SK-N-MC (cell line): ENCODE measurements at regions not wholly inside any gene's neighbourhood (a gene's known extent, or its start where the extent isn't known, plus 50 kb on each side); places are given as distances from the start of the nearest gene placed in this dataset.

ENCODE experiments used
- EZH2 ChIP-seq: fragments of 200-600 bp; sonication (generic); IDR thresholded peaks from one replicate; pipeline ENCODE4 v1.6.1; 2017; ENCODE audit warnings: antibody characterized with exemption
- FOXP2 ChIP-seq: optimal IDR thresholded peaks from 2 replicates; pipeline ENCODE3; 2011; ENCODE audit warnings: mild to moderate bottlenecking, moderate library complexity; ENCODE audit not compliant: insufficient read depth; ENCODE audit errors: extremely low read length, control extremely low read depth
- POLR2AphosphoS5 ChIP-seq: IDR thresholded peaks from 2 replicates; pipeline ENCODE4 v1.6.1; 2012; ENCODE audit warnings: mild to moderate bottlenecking, low read depth, low read length, borderline replicate concordance

- TF ChIP-seq EZH2 (no peak), POLR2AphosphoS5 (no peak), FOXP2 (no peak)
These were observed 202.3 kb upstream of the ZNF32 start for GRCh38 chr10:43851030-43851429.
